HEK293T (cell line): ENCODE measurements at regions not wholly inside any gene's neighbourhood (a gene's known extent, or its start where the extent isn't known, plus 50 kb on each side); places are given as distances from the start of the nearest gene placed in this dataset.

Experiments
- CTCF ChIA-PET: fragments of 350-600 bp; formaldehyde crosslinking; extraction: SDS; loops from one replicate; lab custom pipeline; 2021; ENCODE audit warnings: antibody characterized with exemption, inconsistent platforms; lab: Yijun Ruan, JAX
- POLR2A ChIA-PET: fragments of 350-600 bp; formaldehyde crosslinking; extraction: SDS; loops from one replicate; lab custom pipeline; 2020; ENCODE audit warnings: antibody characterized with exemption, inconsistent platforms; lab: Yijun Ruan, JAX
- DNase-seq: peaks from one replicate; pipeline ENCODE4 v3.0.0; 2012; ENCODE audit warnings: mixed read lengths; ENCODE audit errors: extremely low spot score
- ARNT ChIP-seq: fragments of 450-650 bp; IDR thresholded peaks from 2 replicates; pipeline ENCODE4 v1.6.1; 2017; ENCODE audit warnings: mild to moderate bottlenecking
- BHLHE40 ChIP-seq: fragments of 450-650 bp; IDR thresholded peaks from 2 replicates; pipeline ENCODE4 v1.6.1; 2016; ENCODE audit warnings: mild to moderate bottlenecking, moderate library complexity, borderline replicate concordance
- CTBP1 ChIP-seq: fragments of 450-650 bp; IDR thresholded peaks from 2 replicates; pipeline ENCODE4 v1.6.1; 2016; ENCODE audit warnings: borderline replicate concordance
- ELF4 ChIP-seq: fragments of 450-650 bp; IDR thresholded peaks from 2 replicates; pipeline ENCODE4 v1.6.1; 2017; ENCODE audit warnings: antibody characterized with exemption
- FOXA1 ChIP-seq: fragments of 450-650 bp; IDR thresholded peaks from 2 replicates; pipeline ENCODE4 v1.6.1; 2016; ENCODE audit warnings: mild to moderate bottlenecking
- FOXK2 ChIP-seq: fragments of 450-650 bp; IDR thresholded peaks from 2 replicates; pipeline ENCODE4 v1.6.1; 2016; ENCODE audit warnings: mild to moderate bottlenecking
- FOXM1 ChIP-seq: fragments of 450-650 bp; IDR thresholded peaks from 2 replicates; pipeline ENCODE4 v1.6.1; 2017; ENCODE audit warnings: mild to moderate bottlenecking, borderline replicate concordance
- HDGF ChIP-seq: fragments of 450-650 bp; IDR thresholded peaks from 2 replicates; pipeline ENCODE4 v1.6.1; 2017; ENCODE audit warnings: antibody characterized with exemption, borderline replicate concordance
- L3MBTL2 ChIP-seq: fragments of 450-650 bp; conservative IDR thresholded peaks from 2 replicates; pipeline ENCODE4 v1.6.1; 2016; ENCODE audit warnings: mild to moderate bottlenecking
- LEF1 ChIP-seq: fragments of 450-650 bp; IDR thresholded peaks from 2 replicates; pipeline ENCODE4 v1.6.1; 2017; ENCODE audit warnings: mild to moderate bottlenecking, borderline replicate concordance
- NFRKB ChIP-seq: fragments of 450-650 bp; IDR thresholded peaks from 2 replicates; pipeline ENCODE4 v1.6.1; 2016; ENCODE audit warnings: mild to moderate bottlenecking, moderate library complexity
- SP1 ChIP-seq: fragments of 450-650 bp; IDR thresholded peaks from 2 replicates; pipeline ENCODE4 v1.6.1; 2017
- SUZ12 ChIP-seq: fragments of 450-650 bp; IDR thresholded peaks from 2 replicates; pipeline ENCODE4 v1.6.1; 2016; ENCODE audit warnings: mild to moderate bottlenecking
- TARDBP ChIP-seq: fragments of 450-650 bp; IDR thresholded peaks from 2 replicates; pipeline ENCODE4 v1.6.1; 2016
- ZNF384 ChIP-seq: fragments of 450-650 bp; IDR thresholded peaks from 2 replicates; pipeline ENCODE4 v1.6.1; 2016
- TF ChIP-seq, protein P1 (sequence below): fragments of 450-650 bp; IDR thresholded peaks from 2 replicates; pipeline ENCODE4 v1.6.1; 2016

DNA sequence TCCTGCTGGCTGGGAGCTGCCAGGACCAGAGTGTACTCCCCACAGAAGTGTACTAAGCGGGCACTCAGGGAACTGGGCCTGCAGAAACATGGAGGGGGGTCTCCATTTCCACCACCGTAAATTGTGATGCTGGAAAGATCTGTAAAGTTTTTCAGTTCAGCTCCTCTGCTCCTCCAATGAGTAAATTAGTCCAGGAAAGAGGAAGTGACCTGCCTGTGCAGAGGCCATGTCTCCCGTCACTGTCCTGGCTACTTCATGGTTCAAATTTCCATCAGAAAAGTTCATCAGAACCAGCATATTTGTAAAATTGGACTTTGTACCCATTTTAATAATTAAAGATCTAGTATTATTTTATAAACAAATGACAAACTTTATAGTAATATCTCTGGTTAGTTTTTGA is 226.7 kb upstream of the THBS1 start:
- CTCF ChIA-PET: no interaction called here
- no peak for DNase-seq
- POLR2A ChIA-PET: no interaction called here

DNA sequence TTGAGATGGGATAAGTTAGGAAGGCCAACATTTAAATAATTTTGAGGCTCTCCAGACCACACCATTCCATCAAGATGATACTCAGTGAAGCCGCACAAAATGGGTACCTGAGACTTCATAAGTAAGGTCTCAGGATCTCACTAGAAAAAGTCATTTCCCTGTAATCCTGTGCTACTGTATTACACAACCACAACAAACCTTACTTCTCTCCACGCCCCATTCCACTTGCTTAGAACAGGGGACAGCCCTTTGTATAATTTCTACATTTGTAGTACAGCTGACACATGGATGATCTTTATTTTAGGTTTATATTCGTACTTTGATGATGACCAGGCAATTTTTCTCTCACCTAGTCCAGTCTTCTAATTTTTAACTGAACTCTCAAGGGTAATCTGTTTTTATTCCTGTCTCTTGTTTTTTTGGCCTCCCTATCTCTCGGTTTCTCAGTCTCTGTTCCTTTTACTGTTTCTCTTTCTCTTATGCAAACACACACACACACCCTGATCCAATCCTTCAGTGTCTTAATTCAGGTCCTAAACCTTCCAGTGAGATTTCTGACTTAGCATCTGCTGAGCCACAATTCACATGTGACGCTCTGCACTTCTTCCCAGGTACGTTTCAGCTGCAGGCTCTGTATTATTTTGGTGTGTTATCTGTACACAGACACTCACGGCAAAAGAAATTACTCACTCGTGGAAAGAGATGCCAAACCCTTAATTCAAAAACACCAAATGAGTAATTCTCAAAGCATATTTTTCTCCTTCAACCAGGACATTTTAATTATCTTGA is 223.2 kb upstream of the THBS1 start:
- CTCF ChIA-PET: no interaction called here
- TF ChIP-seq FOXM1 (no peak), TARDBP (no peak), NFRKB (no peak), CTBP1 (no peak), FOXK2 (no peak), SUZ12 (no peak), BHLHE40 (no peak), ARNT (no peak), ZNF384 (no peak), SP1 (no peak), L3MBTL2 (no peak), LEF1 (no peak), ELF4 (no peak), FOXA1 (no peak), HDGF (no peak)
- TF ChIP-seq, protein P1, sequence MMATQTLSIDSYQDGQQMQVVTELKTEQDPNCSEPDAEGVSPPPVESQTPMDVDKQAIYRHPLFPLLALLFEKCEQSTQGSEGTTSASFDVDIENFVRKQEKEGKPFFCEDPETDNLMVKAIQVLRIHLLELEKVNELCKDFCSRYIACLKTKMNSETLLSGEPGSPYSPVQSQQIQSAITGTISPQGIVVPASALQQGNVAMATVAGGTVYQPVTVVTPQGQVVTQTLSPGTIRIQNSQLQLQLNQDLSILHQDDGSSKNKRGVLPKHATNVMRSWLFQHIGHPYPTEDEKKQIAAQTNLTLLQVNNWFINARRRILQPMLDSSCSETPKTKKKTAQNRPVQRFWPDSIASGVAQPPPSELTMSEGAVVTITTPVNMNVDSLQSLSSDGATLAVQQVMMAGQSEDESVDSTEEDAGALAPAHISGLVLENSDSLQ: no peak
- POLR2A ChIA-PET: no interaction called here
- no peak for DNase-seq

More for the DNA sequence above, 226.7 kb upstream of the THBS1 start:
- TF ChIP-seq HDGF (no peak), LEF1 (no peak), ELF4 (no peak), L3MBTL2 (no peak), NFRKB (no peak), FOXK2 (no peak), SUZ12 (no peak), ZNF384 (no peak), FOXA1 (no peak)
- TF ChIP-seq, protein P1: no peak

DNA sequence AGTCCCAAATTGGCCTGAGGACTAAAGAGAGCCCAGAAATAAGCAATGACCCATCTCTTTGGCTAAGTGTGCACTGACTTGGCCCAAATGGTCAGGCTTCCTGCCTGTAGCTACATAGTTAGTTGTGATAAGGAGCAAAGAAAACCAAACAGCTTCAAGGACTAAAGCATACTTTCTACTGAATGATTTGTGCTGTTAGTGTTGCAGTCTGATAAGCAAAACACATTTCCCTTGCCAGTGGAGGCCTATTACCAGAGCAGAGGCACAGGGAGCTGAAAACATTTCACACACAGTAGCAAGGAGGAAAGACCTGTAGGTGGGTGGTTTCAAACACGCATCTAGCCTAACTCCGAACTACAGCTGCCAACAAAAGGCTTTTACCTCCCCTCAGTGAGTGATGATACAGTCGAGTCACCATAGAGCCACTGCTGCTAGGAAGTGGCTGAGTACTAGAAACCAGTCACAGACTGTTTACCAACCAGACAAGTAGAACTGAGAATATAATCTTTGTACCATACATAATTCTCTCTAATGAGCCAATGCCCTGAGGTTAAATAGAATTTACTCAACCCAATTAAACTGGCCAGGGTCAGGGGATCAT is 222.3 kb upstream of the THBS1 start:
- POLR2A ChIA-PET: no interaction called here
- no peak for TF ChIP-seq FOXM1
- TF ChIP-seq LEF1: no peak
- no peak for TF ChIP-seq BHLHE40
- no peak for TF ChIP-seq SUZ12
- TF ChIP-seq, protein P1: no peak
- no peak for TF ChIP-seq ARNT
- no peak for TF ChIP-seq HDGF
- TF ChIP-seq NFRKB: no peak
- no peak for TF ChIP-seq FOXA1
- no peak for TF ChIP-seq SP1
- no peak for TF ChIP-seq L3MBTL2
- no peak for TF ChIP-seq ELF4
- no peak for TF ChIP-seq ZNF384
- no peak for TF ChIP-seq FOXK2
- CTCF ChIA-PET: no interaction called here
- no peak for DNase-seq

DNA sequence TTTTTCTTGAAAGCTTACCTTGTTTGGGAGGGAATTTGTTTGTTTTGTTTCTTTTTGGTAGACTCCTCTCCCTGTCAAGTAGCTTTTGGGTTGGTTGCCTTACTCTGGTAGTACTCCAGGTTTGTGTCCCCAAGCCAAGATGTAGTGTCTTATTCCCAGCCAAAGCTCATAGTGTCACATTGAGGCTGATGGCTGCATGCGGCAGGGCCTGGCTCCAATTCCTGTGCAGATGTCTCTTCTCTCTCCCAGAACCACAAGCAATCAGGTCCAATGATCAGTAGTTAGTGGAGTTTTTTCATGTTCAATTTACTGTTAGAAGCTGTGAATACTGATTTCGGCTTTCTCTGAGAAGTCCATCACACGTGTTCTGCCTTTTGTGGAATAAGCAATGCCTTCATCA is 221.1 kb upstream of the THBS1 start:
- CTCF ChIA-PET: no interaction called here

DNA sequence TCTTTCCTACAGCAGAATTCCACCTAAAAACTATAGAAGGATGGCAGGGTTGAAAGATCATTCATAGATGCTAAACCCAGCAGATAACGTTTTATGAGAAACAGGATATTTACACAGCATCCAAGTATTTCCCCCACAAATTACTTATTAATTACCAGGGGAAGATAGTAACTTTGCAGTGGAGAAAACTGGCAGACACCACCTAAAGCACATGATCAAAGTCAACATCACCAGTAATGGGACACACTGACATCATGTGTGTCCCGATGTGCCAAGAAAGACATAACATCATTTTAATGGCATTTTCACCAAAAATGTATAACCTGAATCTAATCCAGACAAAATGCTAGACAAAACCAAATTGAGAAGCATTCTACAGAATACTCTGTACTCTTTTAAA is 220.4 kb upstream of the THBS1 start:
- DNase-seq: no peak
- TF ChIP-seq FOXK2: no peak
- no peak for TF ChIP-seq SP1
- POLR2A ChIA-PET: no interaction called here
- CTCF ChIA-PET: no interaction called here

More for the DNA sequence above, 221.1 kb upstream of the THBS1 start:
- DNase-seq: no peak
- POLR2A ChIA-PET: no interaction called here
- TF ChIP-seq HDGF (no peak), FOXM1 (no peak), CTBP1 (no peak), FOXK2 (no peak), FOXA1 (no peak), ELF4 (no peak), L3MBTL2 (no peak), NFRKB (no peak), SUZ12 (no peak)

DNA sequence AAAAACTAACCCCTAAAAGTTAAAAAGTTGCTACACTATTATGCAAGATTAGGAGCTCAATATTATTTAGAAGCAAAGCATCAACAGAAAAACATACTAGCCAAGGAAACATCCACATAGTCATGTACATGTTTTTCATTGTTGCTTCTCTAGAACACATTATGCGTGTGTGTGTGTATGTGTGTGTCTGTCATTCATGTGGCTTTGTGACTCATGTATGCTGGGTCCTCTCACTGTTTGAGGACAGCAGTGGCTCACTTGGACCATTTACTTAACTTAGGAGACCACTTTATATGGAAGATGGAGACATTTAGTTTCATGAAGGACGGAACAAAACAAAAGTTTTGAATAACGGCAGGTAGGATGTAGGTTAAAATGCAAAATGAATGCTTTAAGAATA is 219.4 kb upstream of the THBS1 start:
- POLR2A ChIA-PET: no interaction called here
- DNase-seq: no peak
- TF ChIP-seq SUZ12: no peak
- no peak for TF ChIP-seq LEF1
- TF ChIP-seq ZNF384: no peak
- TF ChIP-seq L3MBTL2: no peak
- TF ChIP-seq HDGF: no peak
- TF ChIP-seq CTBP1: no peak
- TF ChIP-seq FOXK2: no peak
- TF ChIP-seq, protein P1: no peak
- no peak for TF ChIP-seq FOXM1
- CTCF ChIA-PET: no interaction called here
